ENCODE measurements at regions not wholly inside any gene's neighbourhood (a gene's known extent, or its start where the extent isn't known, plus 50 kb on each side); places are given as distances from the start of the nearest gene placed in this dataset.

DNA sequence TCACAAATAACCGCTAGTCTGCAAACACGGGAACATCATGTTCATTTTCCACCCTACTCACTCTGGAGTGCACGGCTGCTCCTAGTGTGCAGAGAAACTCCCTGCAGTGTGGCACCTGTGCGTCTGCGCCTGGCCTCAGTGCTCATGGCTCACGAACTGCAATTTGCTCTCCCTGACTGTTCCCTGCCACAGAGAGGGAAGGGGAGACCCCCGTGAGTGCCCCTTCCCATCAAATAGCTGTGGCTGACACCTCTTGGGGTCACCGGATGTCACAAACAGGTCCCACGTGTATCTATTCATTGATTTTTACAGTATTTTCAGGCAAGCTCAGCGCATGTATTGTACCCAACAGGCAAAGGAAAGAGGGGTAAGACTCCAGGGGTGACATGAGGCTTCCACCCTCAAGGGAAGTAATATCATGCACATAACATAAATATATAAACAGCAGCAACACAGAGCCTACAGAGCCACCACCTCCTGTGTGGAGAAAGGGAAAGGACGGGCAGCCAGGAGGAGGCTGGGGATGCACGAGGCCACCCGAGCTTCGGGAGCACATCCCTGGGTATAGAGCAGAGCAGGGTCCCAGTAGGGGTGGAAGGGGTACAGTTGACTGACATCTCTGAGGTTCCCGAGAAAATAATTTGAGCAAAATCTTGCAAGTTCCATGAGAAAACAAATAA lies 140.3 kb upstream of the SOX1 start:
- no peak for DNase-seq

DNA sequence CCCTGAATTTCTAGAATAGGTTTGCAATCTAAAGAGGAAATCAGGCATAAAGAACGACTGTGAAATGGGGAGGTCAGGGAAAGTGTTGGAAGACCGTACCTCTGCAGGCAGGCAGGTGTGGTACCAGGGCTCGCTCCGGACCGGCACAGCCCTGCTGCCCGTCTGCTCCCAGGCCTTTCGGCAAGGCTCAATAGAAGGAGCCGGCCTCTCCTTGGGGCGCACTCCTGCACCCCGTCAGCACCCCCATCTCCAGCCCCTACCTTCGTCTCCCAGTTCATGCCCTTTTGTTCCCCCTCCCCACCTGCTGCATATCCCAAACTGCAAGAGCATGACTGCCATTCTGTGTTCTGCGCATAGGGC lies 139.8 kb upstream of the SOX1 start:
- no peak for DNase-seq

DNA sequence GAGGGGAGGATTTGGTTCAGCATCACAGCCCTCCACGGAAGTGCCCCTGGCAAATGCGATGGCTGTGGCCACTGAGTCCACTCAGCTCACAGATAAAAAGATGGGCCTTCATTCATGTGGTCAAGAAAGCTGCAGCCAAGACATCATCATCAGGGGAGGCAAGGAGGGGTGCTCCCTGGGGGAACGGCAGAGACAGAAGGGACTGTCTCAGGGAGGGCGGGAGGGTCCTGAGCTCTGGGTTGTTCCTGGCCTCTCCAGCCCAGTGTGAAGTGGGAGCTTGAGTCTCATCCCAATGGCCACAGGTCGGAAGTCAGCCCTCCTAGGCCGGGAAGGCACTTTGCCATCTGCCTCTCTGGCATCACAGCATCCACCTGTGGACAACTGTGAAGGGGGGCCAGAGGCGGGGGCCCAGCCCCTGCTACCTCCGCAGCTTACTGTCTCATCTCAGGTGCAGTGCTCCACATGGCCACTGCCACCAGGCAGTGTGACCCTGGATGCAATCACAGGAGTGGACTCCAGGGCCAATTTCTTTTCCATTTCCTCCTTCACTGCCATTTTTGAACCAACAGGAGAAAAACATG lies 137.8 kb upstream of the SOX1 start:
- no peak for DNase-seq

DNA sequence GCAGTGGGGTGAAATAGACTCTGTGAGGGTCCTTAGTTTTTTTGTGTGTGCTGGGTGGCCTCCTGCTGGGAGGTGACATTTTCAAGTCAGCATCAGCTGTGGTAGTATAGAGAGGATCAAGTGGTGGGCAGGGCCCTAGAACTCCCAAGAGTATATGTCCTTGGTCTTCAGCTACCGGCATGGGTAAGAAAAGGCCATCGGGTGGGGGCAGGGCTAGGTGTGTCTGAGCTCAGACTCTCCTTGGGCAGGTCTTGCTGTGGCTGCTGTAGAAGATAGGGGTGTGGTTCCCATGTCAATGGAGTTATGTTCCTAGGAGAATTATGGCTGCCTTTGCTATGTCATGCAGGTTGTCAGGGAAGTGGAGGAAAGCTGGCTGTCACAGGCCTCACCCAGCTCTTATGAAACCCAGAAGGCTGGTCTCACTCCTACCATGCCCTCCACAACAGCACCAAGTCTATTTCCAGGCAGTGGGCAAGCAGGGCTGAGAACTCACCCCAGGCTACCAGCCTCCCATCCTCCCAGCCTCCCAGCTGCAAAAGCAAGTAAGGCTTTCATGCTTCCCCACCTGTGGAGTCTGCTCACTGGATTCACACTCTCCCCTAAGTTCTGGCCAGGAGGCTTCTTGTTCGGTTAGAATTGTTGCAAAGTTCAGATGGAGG lies 130.6 kb upstream of the SOX1 start:
- no peak for DNase-seq

DNA sequence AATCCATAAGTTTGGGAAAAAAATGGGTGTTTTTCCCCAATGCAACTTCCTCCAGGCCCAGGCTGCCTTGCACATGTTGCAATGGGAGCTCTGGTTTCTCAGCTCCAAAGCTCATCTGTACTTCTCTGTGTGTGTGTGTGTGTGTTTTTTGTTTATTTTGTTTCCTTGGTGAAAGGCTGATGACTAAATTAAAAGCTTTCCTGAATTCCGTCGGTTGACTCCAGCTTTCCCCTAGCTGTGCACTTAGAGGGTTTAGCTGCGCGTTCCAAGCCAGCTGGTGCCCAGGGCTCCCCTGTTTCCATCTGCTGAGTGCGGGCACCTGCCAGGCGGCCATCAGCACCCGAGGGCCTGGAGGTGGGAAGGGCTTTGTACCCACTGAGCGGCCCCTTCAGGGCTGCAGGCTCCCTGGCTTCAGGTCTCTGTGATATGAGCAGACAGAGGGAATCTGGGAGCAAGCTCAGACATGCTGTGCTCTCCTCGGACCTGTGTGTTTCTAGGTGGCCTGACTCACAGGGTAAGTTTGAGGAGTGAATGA lies 129.1 kb upstream of the SOX1 start:
- no peak for DNase-seq

DNA sequence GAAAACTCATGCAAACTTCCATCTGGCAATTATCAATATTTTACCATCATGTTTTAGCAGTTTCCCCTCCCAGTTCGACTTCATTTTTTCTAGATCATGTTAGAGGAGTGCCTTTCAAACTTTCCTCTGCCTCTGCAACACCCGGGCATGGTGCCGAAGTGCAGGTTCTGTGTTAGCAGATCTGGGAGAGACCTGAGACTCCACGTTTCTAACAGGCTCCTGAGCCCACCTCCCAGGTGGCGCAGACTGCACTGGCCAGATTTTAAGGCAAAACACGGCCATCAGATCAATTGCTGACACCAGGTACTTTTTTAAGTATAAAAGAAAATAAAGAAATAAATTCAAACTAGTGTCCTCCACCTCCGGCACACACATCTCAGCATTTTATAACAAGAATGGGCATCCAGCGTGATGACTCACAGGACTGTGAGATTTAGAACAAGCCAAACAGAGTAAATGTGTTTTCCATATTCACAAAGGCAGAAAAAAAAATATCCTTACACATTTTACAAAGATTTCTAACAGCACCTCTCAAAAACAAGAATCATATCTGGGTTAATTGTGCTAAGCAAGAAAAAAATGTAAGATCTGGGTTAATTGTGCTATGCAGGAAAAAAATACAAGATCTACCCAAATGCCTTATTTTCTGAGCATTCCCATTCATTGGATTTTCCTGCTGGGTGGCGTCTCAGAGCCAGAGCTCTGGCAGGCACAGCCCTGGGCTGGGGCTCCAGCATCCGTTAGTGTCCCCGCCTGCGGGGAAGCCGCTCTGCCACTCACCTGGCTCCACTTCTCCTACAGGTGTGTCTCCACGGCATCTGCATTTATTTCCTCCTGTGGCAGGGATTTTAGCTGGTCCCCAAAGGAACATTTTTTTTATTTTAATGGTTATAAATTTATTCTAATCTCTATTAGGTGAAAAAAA lies 127.9 kb upstream of the SOX1 start:
- no peak for DNase-seq

DNA sequence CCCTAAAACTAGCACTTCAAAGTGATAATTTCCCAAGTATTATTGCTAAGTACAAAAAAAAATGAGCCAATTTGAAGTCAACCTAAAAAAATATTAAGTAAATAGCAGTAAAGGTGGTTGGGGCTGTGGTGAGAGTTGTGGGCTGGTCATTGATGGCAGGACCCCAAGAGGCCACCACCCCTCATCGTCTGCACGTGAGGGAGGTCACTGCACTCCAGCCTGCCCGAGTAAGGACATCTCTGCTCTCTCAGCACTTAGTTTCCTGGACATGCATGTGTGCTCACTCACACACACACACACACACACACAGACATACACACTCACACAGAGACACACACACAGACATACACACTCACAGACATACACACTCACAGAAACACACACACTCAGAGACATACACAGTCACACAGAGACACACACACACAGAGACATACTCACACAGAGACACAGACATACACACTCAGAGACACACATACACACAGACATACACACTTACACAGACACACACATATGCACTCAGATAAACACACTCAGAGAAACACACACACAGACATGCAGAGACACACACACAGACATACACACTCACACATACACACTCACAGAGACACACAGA lies 127.2 kb upstream of the SOX1 start:
- DNase-seq: no peak

DNA sequence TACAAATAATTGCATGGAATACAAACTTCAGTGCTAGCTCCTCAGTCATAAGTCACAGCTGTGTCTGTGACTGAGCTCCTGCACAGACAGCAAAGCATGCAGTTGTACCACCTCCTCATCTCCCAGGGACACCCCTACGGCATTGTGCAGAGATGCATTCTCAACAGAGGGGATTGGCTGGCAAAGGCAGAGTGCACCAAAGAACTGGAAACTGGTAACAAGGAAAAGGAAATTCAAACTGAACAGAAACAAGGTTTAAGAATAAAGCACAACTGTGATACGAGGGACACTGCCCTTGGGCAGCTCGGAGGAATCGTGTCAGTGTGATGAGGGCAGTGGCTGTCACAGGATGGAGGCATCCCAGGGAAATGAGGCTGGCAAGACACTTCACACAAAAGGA lies 126.1 kb upstream of the SOX1 start:
- no peak for DNase-seq

DNA sequence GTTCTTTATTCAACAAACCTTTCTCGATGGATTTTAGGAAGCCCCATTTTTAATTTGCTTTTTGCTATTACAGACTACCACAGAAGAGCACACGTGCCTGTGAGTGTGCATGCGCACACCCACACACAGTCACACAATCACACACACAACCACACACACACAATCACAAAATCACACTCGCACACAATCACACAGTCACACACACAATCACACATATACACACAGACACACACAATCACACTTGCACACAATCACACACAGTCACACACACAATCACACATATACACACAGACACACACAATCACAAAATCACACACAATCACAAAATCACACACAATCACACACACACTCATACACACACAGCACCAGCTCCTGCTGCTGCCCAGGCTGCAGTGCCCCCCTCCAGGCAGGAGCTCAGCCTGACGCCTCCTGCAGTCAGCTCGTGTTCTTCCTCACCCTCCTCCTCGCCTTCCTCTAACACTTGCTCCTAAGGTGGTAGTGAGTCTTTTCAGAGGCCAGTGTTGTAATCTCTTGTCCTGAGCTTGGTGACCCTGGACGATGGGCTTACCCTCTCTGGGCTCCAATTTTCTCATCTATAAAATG lies 125.0 kb upstream of the SOX1 start:
- DNase-seq: no peak

DNA sequence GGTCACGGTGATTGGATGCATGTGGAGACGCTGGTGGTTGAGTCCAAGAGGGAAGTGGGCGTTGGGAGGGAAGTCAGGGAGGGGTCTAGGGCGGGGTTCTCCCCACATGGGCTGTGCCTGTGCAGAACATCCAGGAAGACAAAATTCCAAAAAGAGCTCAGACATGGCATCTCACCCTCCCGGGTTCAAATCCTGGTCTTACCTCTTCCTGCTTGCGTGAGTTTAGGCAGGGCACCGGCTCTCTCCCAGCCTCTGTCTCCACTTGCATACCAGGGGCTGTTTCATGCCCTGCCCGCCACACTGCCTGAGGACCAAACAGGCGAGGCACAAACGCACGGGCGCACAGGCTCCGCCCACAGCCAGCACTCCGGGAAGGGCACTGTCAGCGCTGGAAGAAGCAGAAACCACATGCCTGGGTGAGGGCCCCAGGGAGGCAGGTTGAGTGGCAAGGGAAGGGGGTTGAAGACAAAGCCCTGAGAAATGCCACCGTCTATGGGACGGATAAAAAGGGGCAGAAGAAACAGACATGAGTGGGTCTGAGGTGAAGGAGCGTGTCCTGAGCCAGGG lies 123.6 kb upstream of the SOX1 start:
- DNase-seq: no peak

DNA sequence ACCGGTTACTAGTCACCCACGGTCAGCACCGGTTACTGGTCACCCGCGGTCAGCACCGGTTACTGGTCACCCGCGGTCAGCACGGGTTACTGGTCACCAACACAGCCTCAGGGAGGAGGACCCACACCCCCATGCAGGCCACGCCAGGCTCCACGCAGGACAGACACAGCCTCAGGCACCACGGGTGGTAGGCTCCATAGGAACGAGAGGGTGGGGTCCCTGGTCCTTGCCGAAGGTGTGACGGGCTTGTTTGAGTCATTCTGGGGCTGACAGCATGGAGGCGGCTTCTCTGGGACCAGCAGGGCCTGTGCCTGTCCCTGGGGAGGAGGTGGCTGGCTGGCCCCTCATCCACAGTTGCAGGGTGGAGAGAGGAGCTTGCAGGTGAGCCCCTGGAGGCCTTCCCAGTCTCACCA lies 122.8 kb upstream of the SOX1 start:
- no peak for DNase-seq

DNA sequence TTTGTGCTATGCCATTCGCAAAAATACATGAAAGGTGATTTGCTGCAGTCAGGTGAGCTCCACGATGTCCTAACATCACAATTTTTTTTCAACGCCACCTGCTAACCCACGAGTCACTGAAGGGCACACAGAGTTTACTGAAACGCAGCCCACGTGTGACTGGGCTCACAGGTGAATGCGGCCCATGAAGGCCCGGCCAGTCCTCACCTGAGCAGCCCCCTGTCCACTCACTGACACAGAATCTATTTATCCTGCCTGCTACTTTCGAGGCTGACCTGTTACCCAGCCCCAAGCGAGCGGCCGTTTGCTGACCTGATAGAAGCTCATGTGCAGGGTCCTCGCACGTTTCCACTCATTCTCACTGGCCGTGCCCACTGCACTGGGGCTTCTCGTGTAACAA lies 121.9 kb upstream of the SOX1 start:
- no peak for DNase-seq

DNA sequence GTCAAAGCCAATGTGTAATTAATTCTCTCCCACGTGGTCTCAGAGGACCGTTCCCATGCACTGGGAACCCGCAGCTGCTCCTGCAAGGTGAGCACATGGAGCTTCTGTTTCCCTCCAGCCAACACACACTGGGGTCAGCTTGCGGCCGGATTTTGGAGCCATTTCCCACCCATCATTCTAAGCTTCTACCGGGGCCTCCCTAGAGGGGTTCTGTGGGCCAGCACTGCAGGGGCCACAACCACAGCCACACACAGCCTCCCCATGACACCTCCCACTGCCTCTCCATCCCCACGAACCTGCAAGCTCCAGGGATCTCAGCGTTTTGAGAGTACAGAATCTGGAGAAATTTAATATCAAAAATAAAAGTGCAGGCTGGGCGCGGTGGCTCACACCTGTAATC lies 120.7 kb upstream of the SOX1 start:
- no peak for DNase-seq

DNA sequence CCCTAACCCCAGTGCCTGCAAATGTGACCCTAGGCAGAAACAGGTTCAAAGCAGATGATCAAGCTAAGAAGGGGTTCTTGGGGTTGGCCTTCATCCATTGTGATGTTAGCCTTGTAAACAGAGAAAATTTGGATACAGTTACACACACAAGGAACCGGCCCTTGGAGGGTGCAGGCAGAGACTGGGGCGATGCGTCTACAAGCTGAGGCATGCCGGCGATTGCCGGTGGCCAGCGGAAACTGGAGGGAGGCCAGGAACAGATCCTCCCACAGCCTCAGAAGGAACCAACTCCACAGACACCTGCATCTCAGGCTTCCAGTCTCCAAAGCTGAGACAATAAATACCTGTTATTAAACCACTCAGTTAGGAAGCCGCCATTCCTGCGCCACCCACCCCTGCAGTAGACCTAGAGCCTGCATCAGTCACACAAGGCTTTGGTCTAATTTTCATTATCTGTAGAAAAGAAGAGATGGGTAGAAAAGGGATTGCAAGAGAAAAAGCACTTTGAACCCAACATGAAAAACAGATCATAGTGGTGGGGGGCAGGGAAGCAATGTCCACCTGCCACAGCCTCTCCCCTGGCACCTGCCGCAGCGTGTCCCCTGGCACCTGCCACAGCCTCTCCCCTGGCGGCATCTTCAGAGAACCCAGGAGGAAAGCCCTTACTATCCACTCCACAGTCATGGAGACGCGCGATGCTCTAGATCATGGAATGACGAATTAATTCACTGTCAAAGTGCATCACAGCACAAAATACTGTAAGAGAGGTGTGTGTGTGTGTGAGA lies 119.7 kb upstream of the SOX1 start:
- no peak for DNase-seq

DNA sequence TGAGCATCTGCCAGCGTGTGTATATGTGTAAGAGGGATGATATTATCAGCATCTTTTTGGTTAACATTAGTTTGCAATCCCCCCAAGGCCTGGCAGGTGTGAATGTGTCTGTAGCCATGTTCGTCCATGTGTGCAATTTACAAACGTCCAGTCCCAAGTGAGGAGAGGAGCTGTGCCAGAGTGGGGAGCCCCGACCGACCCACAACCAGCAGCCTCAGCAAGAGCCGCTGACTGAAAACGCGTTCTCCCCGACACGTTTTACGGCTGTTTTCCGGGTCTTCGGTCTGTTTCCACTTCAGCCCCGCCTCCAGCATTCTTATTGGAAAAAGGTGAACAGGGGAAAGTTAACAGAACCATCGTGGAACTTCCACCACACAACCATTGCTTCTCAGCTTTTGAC lies 119.1 kb upstream of the SOX1 start:
- no peak for DNase-seq

DNA sequence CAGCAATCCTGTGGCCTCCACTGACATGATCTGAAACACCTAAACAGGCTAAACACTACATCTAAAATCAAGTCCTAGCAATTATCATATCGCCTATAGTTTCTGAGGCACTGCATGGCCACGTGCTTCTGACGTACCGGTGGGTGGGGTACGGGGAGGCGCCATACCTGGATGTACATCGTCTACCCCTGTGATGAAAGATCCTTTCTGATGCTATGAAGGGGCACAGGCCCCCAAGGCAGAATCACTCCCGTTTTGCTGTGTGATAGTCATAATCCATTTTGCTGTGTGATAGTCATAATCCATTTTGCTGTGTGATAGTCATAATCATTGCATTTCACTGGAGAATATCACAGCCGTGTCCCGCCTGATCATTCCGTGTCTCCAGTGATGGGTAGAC lies 118.7 kb upstream of the SOX1 start:
- no peak for DNase-seq

DNA sequence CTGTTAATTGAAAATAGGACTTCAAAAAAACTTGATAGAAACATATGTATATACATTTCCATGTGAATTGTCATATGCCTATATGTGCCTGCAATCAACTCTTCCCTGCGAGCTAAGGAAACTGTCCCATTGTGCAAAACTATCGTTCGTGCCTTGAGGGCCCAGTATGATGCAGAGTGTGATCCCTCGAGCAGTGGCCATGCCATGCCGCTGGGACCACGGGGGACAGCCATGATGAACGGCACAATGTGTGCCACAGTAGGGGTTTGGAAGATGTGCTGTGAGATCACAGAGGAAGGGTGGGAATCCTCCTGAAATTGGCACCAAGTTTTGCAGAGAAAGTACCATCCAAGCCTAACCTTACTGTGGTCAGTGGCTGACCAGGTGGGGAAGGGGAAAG lies 118.1 kb upstream of the SOX1 start:
- no peak for DNase-seq

DNA sequence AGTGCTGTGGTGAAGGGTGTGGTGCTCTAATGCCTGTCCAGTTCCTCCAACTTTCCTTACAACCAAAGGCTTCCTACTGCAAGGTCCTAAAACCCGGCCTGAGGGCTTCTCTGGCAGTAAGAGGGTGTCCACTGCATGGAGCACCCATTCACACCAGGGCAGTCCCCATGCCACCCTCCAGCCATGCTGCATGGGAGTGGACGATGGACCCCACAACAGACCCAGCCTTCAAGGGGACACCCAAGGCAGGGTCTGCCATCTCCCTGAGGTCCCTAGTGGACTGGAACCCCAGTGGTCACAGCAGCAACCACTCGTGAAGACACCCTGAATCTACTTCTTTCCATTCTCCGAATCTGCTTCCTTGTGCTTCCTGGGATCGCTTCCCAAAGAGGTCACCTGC lies 117.6 kb upstream of the SOX1 start:
- no peak for DNase-seq

DNA sequence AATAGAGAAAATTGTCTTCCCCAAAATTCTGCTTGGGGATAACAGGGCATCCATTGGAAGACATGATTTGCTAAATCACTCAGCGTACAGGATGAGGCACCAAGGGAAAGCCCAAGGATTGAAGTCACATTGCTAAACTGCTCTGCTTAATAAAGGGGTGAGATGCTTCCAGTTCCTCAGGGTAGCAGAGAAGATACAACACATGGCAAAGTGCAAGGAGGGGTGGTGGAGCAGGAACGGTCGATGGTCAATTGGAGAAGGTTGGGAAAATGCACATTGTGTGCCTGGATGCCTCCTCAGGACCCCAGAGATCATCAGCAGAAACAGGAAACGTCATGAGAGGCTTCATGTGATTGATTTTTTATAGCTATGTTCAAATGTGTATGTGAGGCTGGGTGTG lies 116.3 kb upstream of the SOX1 start:
- DNase-seq: no peak

DNA sequence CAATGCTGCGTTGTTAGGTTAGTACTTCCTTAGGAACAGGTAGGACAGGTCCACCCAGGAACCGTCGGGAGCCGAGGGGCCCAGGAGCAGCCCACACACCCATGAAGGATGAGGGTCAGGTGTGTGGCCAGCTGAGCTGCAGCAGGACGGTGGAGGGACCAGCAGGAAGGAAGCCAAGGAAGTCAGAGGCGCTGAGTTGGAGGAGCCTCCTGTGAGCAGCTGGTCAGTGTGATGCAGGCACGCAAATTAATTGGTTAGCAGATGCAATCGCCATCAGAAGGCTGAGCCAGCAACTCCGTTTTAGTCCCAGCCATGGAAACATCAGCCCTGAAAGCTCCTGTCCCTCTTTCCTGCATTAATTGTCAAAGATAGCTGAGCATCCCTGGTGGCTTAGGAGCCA lies 114.9 kb upstream of the SOX1 start:
- no peak for DNase-seq

DNA sequence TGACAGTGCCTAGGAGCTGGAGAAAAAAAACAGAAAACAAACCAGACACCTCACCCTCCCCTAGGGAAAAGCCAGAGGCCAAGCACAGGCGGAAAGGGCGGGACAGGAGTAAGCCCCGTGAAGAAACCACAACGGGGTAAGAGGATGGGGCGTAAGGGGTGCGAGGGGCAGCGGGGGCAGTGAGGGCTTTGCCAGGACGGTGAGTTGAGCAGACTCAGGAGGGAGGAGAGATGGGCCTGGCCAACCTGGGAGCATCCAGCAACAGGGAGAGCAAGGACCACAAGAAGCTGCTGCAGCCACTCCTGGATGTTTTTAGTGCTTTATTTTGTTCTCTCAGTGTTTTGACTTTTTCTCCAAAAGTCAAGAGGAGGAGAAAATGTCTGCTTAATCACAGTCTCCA lies 114.1 kb upstream of the SOX1 start:
- no peak for DNase-seq

Measured in suppressor macrophage (primary cell).